IMR-90 (cell line): ENCODE measurements at regions not wholly inside any gene's neighbourhood (a gene's known extent, or its start where the extent isn't known, plus 50 kb on each side); places are given as distances from the start of the nearest gene placed in this dataset.

ENCODE experiments used
- ATAC-seq: fragments of 200-7000 bp; cut with Tn5 transposase; 2 replicates; pipeline ENCODE4 v1.9.1; 2020; ENCODE audit warnings: low read depth, mild to moderate bottlenecking, moderate library complexity
- BruUV-seq: library from RNA; stranded (reverse); fragments of 400-500 nt; replicated peaks from 2 replicates; lab custom pipeline; 2021; lab: Mats Ljungman, UMichigan
- CTCF ChIA-PET: fragments of 300-600 bp; formaldehyde crosslinking; extraction: SDS; loops from one replicate; lab custom pipeline; 2021; ENCODE audit warnings: antibody characterized with exemption; lab: Yijun Ruan, JAX
- POLR2A ChIA-PET: fragments of 300-600 bp; sonication (Branson Sonifier 250); formaldehyde crosslinking; loops from one replicate; lab custom pipeline; 2022; ENCODE audit warnings: antibody characterized with exemption; ENCODE audit not compliant: unreplicated experiment; lab: Charles Lee
- DNase-seq: peaks from one replicate; pipeline ENCODE4 v3.0.0; 2013
- H2AFZ ChIP-seq: replicated peaks from 2 replicates; pipeline ENCODE3; 2013; ENCODE audit warnings: low read length, mild to moderate bottlenecking; ENCODE audit not compliant: poor library complexity
- H2AK5ac ChIP-seq: 2 replicates; pipeline ENCODE4 v1.6.1; 2013; ENCODE audit warnings: low read depth, low read length, inconsistent platforms
- H2AK9ac ChIP-seq: replicated peaks from 2 replicates; pipeline ENCODE3; 2013; ENCODE audit warnings: mild to moderate bottlenecking, low read depth, low read length, moderate library complexity; ENCODE audit not compliant: poor library complexity
- H2BK120ac ChIP-seq: 2 replicates; pipeline ENCODE4 v1.6.1; 2013; ENCODE audit warnings: low read depth, low read length, inconsistent platforms
- H2BK15ac ChIP-seq: 3 replicates; pipeline ENCODE4 v1.6.1; 2013; ENCODE audit warnings: low read depth, low read length, inconsistent platforms
- H2BK20ac ChIP-seq: 2 replicates; pipeline ENCODE4 v1.6.1; 2013; ENCODE audit warnings: low read depth, mild to moderate bottlenecking, inconsistent platforms, low read length, moderate library complexity
- H2BK5ac ChIP-seq: 2 replicates; pipeline ENCODE4 v1.6.1; 2013; ENCODE audit warnings: mild to moderate bottlenecking, low read depth, low read length, inconsistent platforms; ENCODE audit not compliant: poor library complexity, severe bottlenecking
- H3K14ac ChIP-seq: replicated peaks from 2 replicates; pipeline ENCODE4 v1.6.1; 2013; ENCODE audit warnings: low read depth, low read length, inconsistent platforms
- H3K18ac ChIP-seq: 2 replicates; pipeline ENCODE4 v1.6.1; 2013; ENCODE audit warnings: low read depth, low read length, control low read depth
- H3K23ac ChIP-seq: 2 replicates; pipeline ENCODE4 v1.6.1; 2013; ENCODE audit warnings: low read depth, low read length, inconsistent platforms
- H3K27ac ChIP-seq: 2 replicates; pipeline ENCODE4 v1.5.1; 2013; ENCODE audit warnings: mild to moderate bottlenecking, control low read depth, low read length; ENCODE audit not compliant: insufficient read depth
- H3K27me3 ChIP-seq: 2 replicates; pipeline ENCODE4 v1.6.1; 2013; ENCODE audit warnings: low read length; ENCODE audit not compliant: control insufficient read depth, insufficient read depth
- H3K36me3 ChIP-seq: 2 replicates; pipeline ENCODE4 v1.6.1; 2013; ENCODE audit warnings: low read length, mixed read lengths; ENCODE audit not compliant: control insufficient read depth, insufficient read depth
- H3K4ac ChIP-seq: 2 replicates; pipeline ENCODE4 v1.6.1; 2013; ENCODE audit warnings: low read depth, low read length, inconsistent platforms
- H3K4me1 ChIP-seq: 2 replicates; pipeline ENCODE4 v1.6.1; 2013; ENCODE audit warnings: low read length, mixed read lengths; ENCODE audit not compliant: control insufficient read depth, insufficient read depth
- H3K4me2 ChIP-seq: 2 replicates; pipeline ENCODE4 v1.6.1; 2013; ENCODE audit warnings: low read depth, mild to moderate bottlenecking, control low read depth, low read length, moderate library complexity
- H3K4me3 ChIP-seq: 2 replicates; pipeline ENCODE4 v1.5.1; 2013; ENCODE audit warnings: low read depth, mild to moderate bottlenecking, control low read depth, low read length, moderate library complexity; ENCODE audit not compliant: insufficient read depth
- H3K56ac ChIP-seq: 2 replicates; pipeline ENCODE4 v1.6.1; 2013; ENCODE audit warnings: low read length, inconsistent platforms; ENCODE audit not compliant: insufficient read depth; ENCODE audit errors: extremely low read depth
- H3K79me1 ChIP-seq, 2 experiments: 2 replicates each; pipeline ENCODE4 v1.6.1; 2013; ENCODE audit warnings: low read length in 2 of 2, inconsistent platforms in 1 of 2, low read depth in 1 of 2
- H3K9ac ChIP-seq: 2 replicates; pipeline ENCODE4 v1.6.1; 2013; ENCODE audit warnings: low read depth, low read length, control low read depth
- H3K9me1 ChIP-seq: 2 replicates; pipeline ENCODE4 v1.6.1; 2013; ENCODE audit warnings: low read length, inconsistent platforms; ENCODE audit not compliant: insufficient read depth
- H3K9me3 ChIP-seq: 2 replicates; pipeline ENCODE4 v1.6.1; 2013; ENCODE audit warnings: low read length; ENCODE audit not compliant: control insufficient read depth, insufficient read depth
- H4K20me1 ChIP-seq: 2 replicates; pipeline ENCODE4 v1.6.1; 2013; ENCODE audit warnings: low read length, inconsistent platforms; ENCODE audit not compliant: insufficient read depth
- H4K5ac ChIP-seq: 2 replicates; pipeline ENCODE4 v1.6.1; 2013; ENCODE audit warnings: mild to moderate bottlenecking, low read depth, low read length, control low read depth
- H4K8ac ChIP-seq, 2 experiments: 2 replicates each; pipeline ENCODE4 v1.6.1; 2013; ENCODE audit warnings: low read depth in 2 of 2, low read length in 2 of 2, control low read depth in 1 of 2, inconsistent platforms in 1 of 2
- H4K91ac ChIP-seq: 2 replicates; pipeline ENCODE4 v1.6.1; 2013; ENCODE audit warnings: low read depth, low read length, inconsistent platforms; ENCODE audit not compliant: insufficient read depth
- BHLHE40 ChIP-seq: fragments of 150-350 bp; IDR thresholded peaks from 2 replicates; pipeline ENCODE4 v1.6.1; 2016; ENCODE audit warnings: mild to moderate bottlenecking, low read depth, low read length
- CEBPB ChIP-seq: IDR thresholded peaks from 2 replicates; pipeline ENCODE4 v1.6.1; 2012; ENCODE audit warnings: low read depth, low read length, improper control_type of control experiment
- CHD1 ChIP-seq: IDR thresholded peaks from 2 replicates; pipeline ENCODE4 v1.6.1; 2012; ENCODE audit warnings: low read depth, low read length, improper control_type of control experiment
- CTCF ChIP-seq: conservative IDR thresholded peaks from 2 replicates; pipeline ENCODE4 v1.5.1; 2012; ENCODE audit warnings: mild to moderate bottlenecking, low read depth, low read length, improper control_type of control experiment
- ELK1 ChIP-seq: fragments of 150-350 bp; IDR thresholded peaks from 2 replicates; pipeline ENCODE4 v1.6.1; 2016; ENCODE audit warnings: low read depth, mild to moderate bottlenecking, low read length, moderate library complexity, borderline replicate concordance
- FOS ChIP-seq: fragments of 150-350 bp; IDR thresholded peaks from 2 replicates; pipeline ENCODE4 v1.6.1; 2016; ENCODE audit warnings: low read depth, low read length
- MAFK ChIP-seq: IDR thresholded peaks from 2 replicates; pipeline ENCODE4 v1.6.1; 2012; ENCODE audit warnings: low read depth, low read length, improper control_type of control experiment
- MAZ ChIP-seq: IDR thresholded peaks from 2 replicates; pipeline ENCODE4 v1.6.1; 2012; ENCODE audit warnings: low read depth, mild to moderate bottlenecking, low read length, improper control_type of control experiment, moderate library complexity, borderline replicate concordance
- MXI1 ChIP-seq: IDR thresholded peaks from 2 replicates; pipeline ENCODE4 v1.6.1; 2012; ENCODE audit warnings: low read depth, mild to moderate bottlenecking, low read length, moderate library complexity, borderline replicate concordance
- POLR2A ChIP-seq: IDR thresholded peaks from 2 replicates; pipeline ENCODE4 v1.6.1; 2012; ENCODE audit warnings: mild to moderate bottlenecking, low read depth, low read length
- RAD21 ChIP-seq: IDR thresholded peaks from 2 replicates; pipeline ENCODE4 v1.6.1; 2012; ENCODE audit warnings: low read length, improper control_type of control experiment
- RCOR1 ChIP-seq: IDR thresholded peaks from 2 replicates; pipeline ENCODE4 v1.6.1; 2012; ENCODE audit warnings: mild to moderate bottlenecking, low read length, improper control_type of control experiment; ENCODE audit not compliant: insufficient replicate concordance
- SMC3 ChIP-seq: fragments of 150-350 bp; IDR thresholded peaks from 2 replicates; pipeline ENCODE4 v1.6.1; 2016; ENCODE audit warnings: low read depth, mild to moderate bottlenecking, antibody characterized with exemption, low read length, moderate library complexity
- WGBS, 2 experiments: methylation state at CpG; one replicate each; pipeline versions ENCODE4 v1.1.5 to v1.1.7; 2013; ENCODE audit warnings: missing lambda C conversion rate in 2 of 2; ENCODE audit not compliant: insufficient read length in 1 of 2; ENCODE audit errors: extremely low coverage in 2 of 2; 5-methylcytosine and 5-hydroxymethylcytosine counted together
- dilution Hi-C: fragments of 300-500 bp; cut with HindIII; formaldehyde crosslinking; loops from one replicate; pipeline ENCODE4 v1.14.3; 2018; ENCODE audit warnings: low sequenced_read_pairs; ENCODE audit not compliant: unreplicated experiment
- in situ Hi-C: fragments of 300-500 bp; cut with MboI; formaldehyde crosslinking; loops from 3 replicates; pipeline ENCODE4 v1.14.3; 2019; ENCODE audit warnings: low sequenced_read_pairs, inconsistent platforms, mixed read lengths
- intact Hi-C: fragments of 100-400 bp; cut with micrococcal nuclease; formaldehyde crosslinking; loops from 2 replicates; pipeline ENCODE4 v1.10.0; 2022

- no peak overlapping the region for H3K56ac ChIP-seq
- no peak overlapping the region for H4K5ac ChIP-seq
- H3K9me1 ChIP-seq = no peaks in the 10 kb centered on the region
- BruUV-seq = no TSS peak
- TF ChIP-seq RCOR1 (no peak), POLR2A (no peak), RAD21 (no peak), CHD1 (no peak), FOS (no peak), MAFK (no peak), MAZ (no peak), ELK1 (no peak), CTCF (no peak), CEBPB (no peak), SMC3 (no peak), MXI1 (no peak), BHLHE40 (no peak)
- H3K14ac ChIP-seq = no peak overlapping the region
- peaks cover 10% of the 10 kb centered on the region for H3K9me3 ChIP-seq
- ATAC-seq (no peak), DNase-seq (no peak)
- no peak overlapping the region for H4K8ac ChIP-seq
- no peaks in the 10 kb centered on the region for H4K20me1 ChIP-seq
- ChIA-PET POLR2A (interaction anchor here (0.6 kb wide), 1 partner anchor 943 kb away, joined by 3 read pairs; no protein-coding TSS in a partner anchor), CTCF (no interaction called here)
- H3K36me3 ChIP-seq = no peaks in the 10 kb centered on the region
- H3K27me3 ChIP-seq = no peaks in the 10 kb centered on the region
- no peak overlapping the region for H3K4me3 ChIP-seq
- WGBS, 2 experiments = no CpG with 5 or more reads among the region's 3 CpGs
- no peak overlapping the region for H2BK15ac ChIP-seq
- no peak overlapping the region for H2AK9ac ChIP-seq
- dilution Hi-C loops (no loop called here), intact Hi-C loops (no loop called here), in situ Hi-C loops (no loop called here)
- H2BK5ac ChIP-seq = no peak overlapping the region
- H3K27ac ChIP-seq = no peak overlapping the region
- no peaks in the 10 kb centered on the region for H3K79me1 ChIP-seq
- H3K18ac ChIP-seq = no peak overlapping the region
- no peaks in the 10 kb centered on the region for H3K4me1 ChIP-seq
- H3K4ac ChIP-seq = no peak overlapping the region
- H3K9ac ChIP-seq = no peak overlapping the region
- no peak overlapping the region for H4K91ac ChIP-seq
- no peak overlapping the region for H3K4me2 ChIP-seq
- H2BK120ac ChIP-seq = no peak overlapping the region
- no peak overlapping the region for H2AK5ac ChIP-seq
- no peak overlapping the region for H2AFZ ChIP-seq
- no peak overlapping the region for H2BK20ac ChIP-seq
- no peak overlapping the region for H3K23ac ChIP-seq
Measured at GRCh38 chr18:43481069-43481468, 203.8 kb upstream of the SYT4 start.
